Activated naive CD8-positive, alpha-beta T cell (primary cell): ENCODE measurements at regions not wholly inside any gene's neighbourhood (a gene's known extent, or its start where the extent isn't known, plus 50 kb on each side); places are given as distances from the start of the nearest gene placed in this dataset.

Source experiments
- H3K27ac Mint-ChIP-seq: one replicate; pipeline ENCODE4 v1.8.0; 2021; ENCODE audit warnings: mixed read lengths
- H3K27me3 Mint-ChIP-seq: one replicate; pipeline ENCODE4 v1.8.0; 2021; ENCODE audit warnings: mixed read lengths
- H3K36me3 Mint-ChIP-seq: one replicate; pipeline ENCODE4 v1.8.0; 2021; ENCODE audit warnings: mixed read lengths
- H3K4me1 Mint-ChIP-seq: one replicate; pipeline ENCODE4 v1.8.0; 2021; ENCODE audit warnings: low read depth, mixed read lengths
- H3K4me3 Mint-ChIP-seq: one replicate; pipeline ENCODE4 v1.8.0; 2021; ENCODE audit warnings: mild to moderate bottlenecking, mixed read lengths
- H3K9me3 Mint-ChIP-seq: one replicate; pipeline ENCODE4 v1.8.0; 2021; ENCODE audit warnings: low read depth, mixed read lengths

GRCh38 chr5:60295423-60295822 lies 401.9 kb upstream of the PDE4D start:
- no peaks in the 10 kb centered on the region for H3K9me3 Mint-ChIP-seq
- H3K27me3 Mint-ChIP-seq = no peaks in the 10 kb centered on the region
- no peak overlapping the region for H3K27ac Mint-ChIP-seq
- H3K36me3 Mint-ChIP-seq = no peaks in the 10 kb centered on the region
- H3K4me1 Mint-ChIP-seq = no peaks in the 10 kb centered on the region
- H3K4me3 Mint-ChIP-seq = no peak overlapping the region

DNA sequence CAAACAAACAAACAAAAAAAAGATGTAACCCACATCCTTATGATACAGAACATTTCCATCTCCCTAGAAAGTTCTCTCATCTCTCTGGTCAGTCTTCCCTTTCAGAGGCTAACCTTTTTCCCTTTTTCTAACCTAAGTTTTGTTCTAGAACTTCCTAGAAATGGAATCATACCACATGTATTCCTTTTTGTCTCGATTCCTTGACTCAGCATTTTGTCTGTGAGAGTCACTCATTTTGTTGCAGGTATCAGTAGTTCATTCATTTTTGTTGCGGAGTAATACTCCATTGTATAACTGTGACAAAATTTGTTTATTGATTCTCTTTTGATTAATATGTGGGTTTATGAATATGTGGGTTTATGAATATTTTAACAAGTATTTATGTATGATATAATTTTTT lies 400.0 kb upstream of the PDE4D start:
- Mint-ChIP-seq H3K27ac (no peak overlapping the region), H3K27me3 (no peaks in the 10 kb centered on the region), H3K4me1 (no peaks in the 10 kb centered on the region), H3K4me3 (no peak overlapping the region), H3K36me3 (no peaks in the 10 kb centered on the region), H3K9me3 (no peaks in the 10 kb centered on the region)

- Mint-ChIP-seq H3K4me1 (no peaks in the 10 kb centered on the region), H3K4me3 (no peak overlapping the region), H3K9me3 (no peaks in the 10 kb centered on the region), H3K27ac (no peak overlapping the region), H3K36me3 (no peaks in the 10 kb centered on the region), H3K27me3 (no peaks in the 10 kb centered on the region)
Measured at GRCh38 chr5:60287174-60287771, 393.7 kb upstream of the PDE4D start.

DNA sequence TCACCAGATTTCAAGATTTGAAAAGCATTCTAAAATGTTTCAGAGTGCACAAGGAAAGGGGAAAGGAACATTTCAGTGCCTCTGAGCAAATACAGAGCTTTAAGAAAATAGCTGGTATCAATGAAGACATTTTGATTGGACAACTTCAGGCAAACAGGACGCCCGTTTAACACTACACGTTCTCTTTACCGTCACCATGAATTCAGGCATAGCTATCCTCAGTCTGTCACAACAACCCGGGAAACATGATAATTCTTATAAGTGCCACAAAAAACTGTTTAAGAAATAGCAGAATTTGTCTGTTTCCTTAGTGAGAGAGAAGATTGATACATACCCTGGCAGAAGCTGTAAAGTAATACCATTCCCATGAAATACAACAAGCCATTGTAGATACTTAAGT lies 392.4 kb upstream of the PDE4D start:
- H3K9me3 Mint-ChIP-seq = no peaks in the 10 kb centered on the region
- H3K4me3 Mint-ChIP-seq = no peak overlapping the region
- H3K36me3 Mint-ChIP-seq = no peaks in the 10 kb centered on the region
- no peak overlapping the region for H3K27ac Mint-ChIP-seq
- H3K27me3 Mint-ChIP-seq = no peaks in the 10 kb centered on the region
- H3K4me1 Mint-ChIP-seq = no peaks in the 10 kb centered on the region

DNA sequence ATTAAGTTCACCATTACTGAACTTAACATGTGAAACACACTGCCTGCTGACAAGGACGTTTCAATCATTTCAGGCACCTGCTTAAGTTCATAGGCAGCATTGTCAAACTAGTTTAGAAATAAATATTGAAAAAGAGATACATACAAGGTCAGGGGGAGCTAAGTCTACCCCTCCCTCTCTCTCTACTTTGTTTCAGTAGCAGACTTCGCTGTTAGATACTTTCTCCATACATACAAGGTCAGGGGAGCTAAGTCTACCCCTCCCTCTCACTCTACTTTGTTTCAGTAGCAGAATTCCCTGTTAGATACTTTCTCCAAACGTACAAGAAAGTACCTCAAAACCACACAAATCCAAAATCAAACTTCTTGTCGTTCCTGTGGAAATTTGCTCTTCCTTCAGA lies 387.4 kb upstream of the PDE4D start:
- peaks cover 8% of the 10 kb centered on the region for H3K9me3 Mint-ChIP-seq
- no peak overlapping the region for H3K4me3 Mint-ChIP-seq
- H3K4me1 Mint-ChIP-seq = no peaks in the 10 kb centered on the region
- H3K27me3 Mint-ChIP-seq = no peaks in the 10 kb centered on the region
- H3K27ac Mint-ChIP-seq = no peak overlapping the region
- H3K36me3 Mint-ChIP-seq = no peaks in the 10 kb centered on the region

GRCh38 chr5:60277941-60278340 lies 384.4 kb upstream of the PDE4D start:
- H3K9me3 Mint-ChIP-seq = peaks cover 8% of the 10 kb centered on the region
- no peaks in the 10 kb centered on the region for H3K4me1 Mint-ChIP-seq
- no peak overlapping the region for H3K4me3 Mint-ChIP-seq
- no peak overlapping the region for H3K27ac Mint-ChIP-seq
- no peaks in the 10 kb centered on the region for H3K27me3 Mint-ChIP-seq
- H3K36me3 Mint-ChIP-seq = no peaks in the 10 kb centered on the region

GRCh38 chr5:60274747-60275146 lies 381.2 kb upstream of the PDE4D start:
- Mint-ChIP-seq H3K4me1 (no peaks in the 10 kb centered on the region), H3K4me3 (no peak overlapping the region), H3K27me3 (no peaks in the 10 kb centered on the region), H3K36me3 (no peaks in the 10 kb centered on the region), H3K9me3 (peaks cover 8% of the 10 kb centered on the region), H3K27ac (no peak overlapping the region)

- Mint-ChIP-seq H3K27me3 (no peaks in the 10 kb centered on the region), H3K4me1 (no peaks in the 10 kb centered on the region), H3K27ac (no peak overlapping the region), H3K4me3 (no peak overlapping the region), H3K9me3 (no peaks in the 10 kb centered on the region), H3K36me3 (no peaks in the 10 kb centered on the region)
Measured at GRCh38 chr5:60271517-60271916, 378.0 kb upstream of the PDE4D start.

GRCh38 chr5:60267907-60268306 lies 374.4 kb upstream of the PDE4D start:
- Mint-ChIP-seq H3K27ac (no peak overlapping the region), H3K4me3 (no peak overlapping the region), H3K36me3 (no peaks in the 10 kb centered on the region), H3K9me3 (no peaks in the 10 kb centered on the region), H3K4me1 (no peaks in the 10 kb centered on the region), H3K27me3 (no peaks in the 10 kb centered on the region)

- Mint-ChIP-seq H3K27ac (no peak overlapping the region), H3K4me1 (no peaks in the 10 kb centered on the region), H3K36me3 (no peaks in the 10 kb centered on the region), H3K27me3 (no peaks in the 10 kb centered on the region), H3K4me3 (no peak overlapping the region), H3K9me3 (no peaks in the 10 kb centered on the region)
Measured at GRCh38 chr5:60263346-60263745, 369.8 kb upstream of the PDE4D start.

- no peaks in the 10 kb centered on the region for H3K9me3 Mint-ChIP-seq
- H3K4me1 Mint-ChIP-seq = no peaks in the 10 kb centered on the region
- no peaks in the 10 kb centered on the region for H3K36me3 Mint-ChIP-seq
- no peaks in the 10 kb centered on the region for H3K27me3 Mint-ChIP-seq
- H3K4me3 Mint-ChIP-seq = no peak overlapping the region
- no peak overlapping the region for H3K27ac Mint-ChIP-seq
Measured at GRCh38 chr5:60262576-60263295, 369.2 kb upstream of the PDE4D start.

DNA sequence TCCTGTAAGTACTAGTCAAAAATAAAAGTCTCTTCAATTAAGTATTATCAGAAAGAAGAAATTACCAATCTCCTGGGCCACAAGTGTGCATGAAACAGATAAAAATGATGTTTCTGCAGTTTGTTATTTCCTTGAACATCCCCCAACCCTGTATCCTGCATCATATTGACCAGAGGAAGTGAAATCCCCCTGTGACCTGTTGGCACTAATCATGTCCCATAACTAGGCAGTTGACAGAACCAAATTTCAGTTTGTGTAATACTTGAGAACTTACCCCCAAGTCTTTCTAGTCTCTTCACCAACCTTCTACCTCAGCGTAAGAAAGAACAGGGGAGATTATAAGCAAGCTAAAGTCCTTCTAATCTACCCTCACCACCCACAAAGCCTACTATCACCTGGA lies 368.2 kb upstream of the PDE4D start:
- no peak overlapping the region for H3K27ac Mint-ChIP-seq
- H3K4me1 Mint-ChIP-seq = no peaks in the 10 kb centered on the region
- no peaks in the 10 kb centered on the region for H3K27me3 Mint-ChIP-seq
- no peaks in the 10 kb centered on the region for H3K9me3 Mint-ChIP-seq
- no peak overlapping the region for H3K4me3 Mint-ChIP-seq
- H3K36me3 Mint-ChIP-seq = no peaks in the 10 kb centered on the region

DNA sequence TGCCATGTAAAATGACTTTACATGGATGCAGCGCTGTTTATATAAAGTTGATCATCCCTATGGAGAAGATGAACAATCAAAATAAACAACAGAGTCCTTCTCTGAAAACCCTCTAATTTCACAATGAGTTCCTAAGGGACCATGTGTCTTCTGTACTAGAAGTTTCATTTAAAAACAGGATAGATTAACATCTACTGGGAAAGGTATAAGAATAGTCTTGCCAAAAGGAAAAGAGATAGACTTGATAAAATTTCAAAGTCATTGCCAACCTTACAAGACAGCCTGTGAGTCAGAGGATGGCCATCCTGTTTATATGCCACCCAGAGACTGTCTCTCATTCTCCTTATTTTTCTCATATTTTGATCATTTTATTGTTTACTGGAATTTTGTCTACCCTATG lies 367.1 kb upstream of the PDE4D start:
- Mint-ChIP-seq H3K36me3 (no peaks in the 10 kb centered on the region), H3K27ac (no peak overlapping the region)

DNA sequence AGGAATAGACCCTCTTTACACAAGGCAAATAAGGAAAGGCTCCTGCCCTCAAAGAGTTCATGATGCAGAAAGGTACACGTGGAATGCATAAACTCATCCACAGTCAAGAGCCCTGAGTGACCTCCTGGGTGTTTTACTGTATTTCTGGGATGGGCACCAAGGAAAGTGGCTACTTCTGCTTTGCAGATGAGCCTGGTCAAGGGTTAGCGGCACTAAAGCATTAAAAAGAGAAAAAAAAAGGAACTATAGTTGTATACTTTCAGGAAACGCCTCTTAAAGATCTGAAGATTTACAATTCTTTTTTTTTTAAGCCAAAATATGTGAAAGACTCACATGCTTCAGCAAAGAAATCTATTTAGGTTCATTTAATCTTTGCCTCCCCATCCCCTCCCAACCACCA lies 366.2 kb upstream of the PDE4D start:
- H3K4me3 Mint-ChIP-seq = no peak overlapping the region
- H3K36me3 Mint-ChIP-seq = no peaks in the 10 kb centered on the region
- no peak overlapping the region for H3K27ac Mint-ChIP-seq
- H3K27me3 Mint-ChIP-seq = no peaks in the 10 kb centered on the region
- H3K9me3 Mint-ChIP-seq = no peaks in the 10 kb centered on the region
- H3K4me1 Mint-ChIP-seq = no peaks in the 10 kb centered on the region

More for the DNA sequence above, 367.1 kb upstream of the PDE4D start:
- Mint-ChIP-seq H3K27me3 (no peaks in the 10 kb centered on the region), H3K4me3 (no peak overlapping the region), H3K9me3 (no peaks in the 10 kb centered on the region), H3K4me1 (no peaks in the 10 kb centered on the region)

GRCh38 chr5:60257596-60258271 lies 364.2 kb upstream of the PDE4D start:
- H3K4me3 Mint-ChIP-seq = no peak overlapping the region
- no peaks in the 10 kb centered on the region for H3K36me3 Mint-ChIP-seq
- no peaks in the 10 kb centered on the region for H3K4me1 Mint-ChIP-seq

More at GRCh38 chr5:60257596-60258271, 364.2 kb upstream of the PDE4D start:
- H3K27me3 Mint-ChIP-seq = no peaks in the 10 kb centered on the region
- no peak overlapping the region for H3K27ac Mint-ChIP-seq
- H3K9me3 Mint-ChIP-seq = no peaks in the 10 kb centered on the region
